Liver (tissue), 8 donors: ENCODE measurements at regions not wholly inside any gene's neighbourhood (a gene's known extent, or its start where the extent isn't known, plus 50 kb on each side); places are given as distances from the start of the nearest gene placed in this dataset.

Source experiments
- DNase-seq: peaks from one replicate; pipeline ENCODE4 v3.0.0-alpha.2; 2017; ENCODE audit warnings: low spot score
- H3K27ac ChIP-seq, 2 donors: one replicate each; pipeline ENCODE4 v1.7.0; 2013; ENCODE audit warnings: inconsistent platforms in 2 of 2, low read length in 2 of 2, control low read depth in 1 of 2, low read depth in 1 of 2, mild to moderate bottlenecking in 1 of 2
- H3K27me3 ChIP-seq, 4 donors: one replicate each; pipeline versions ENCODE4 v1.6.1 to v1.7.0; 2013; ENCODE audit warnings: low read length in 3 of 4, inconsistent platforms in 1 of 4, mild to moderate bottlenecking in 1 of 4, moderate library complexity in 1 of 4; ENCODE audit not compliant: control insufficient read depth in 4 of 4, insufficient read depth in 4 of 4
- H3K36me3 ChIP-seq, 4 donors: one replicate each; pipeline versions ENCODE4 v1.6.1 to v1.7.0; 2013; ENCODE audit warnings: low read length in 3 of 4, mild to moderate bottlenecking in 3 of 4, low read depth in 1 of 4, moderate library complexity in 1 of 4; ENCODE audit not compliant: control insufficient read depth in 4 of 4, insufficient read depth in 3 of 4
- H3K4me1 ChIP-seq, 4 donors: one replicate each; pipeline versions ENCODE4 v1.6.1 to v1.7.0; 2013; ENCODE audit warnings: low read length in 3 of 4, mild to moderate bottlenecking in 3 of 4, moderate library complexity in 1 of 4; ENCODE audit not compliant: control insufficient read depth in 4 of 4, insufficient read depth in 4 of 4
- H3K4me3 ChIP-seq, 3 donors: one replicate each; pipeline versions ENCODE4 v1.6.1 to v1.7.0; 2013; ENCODE audit warnings: low read length in 3 of 3, control low read depth in 1 of 3, low read depth in 1 of 3, mild to moderate bottlenecking in 1 of 3
- H3K9ac ChIP-seq, 2 donors: one replicate each; pipeline ENCODE4 v1.7.0; 2013; ENCODE audit warnings: low read length in 2 of 2, mild to moderate bottlenecking in 2 of 2, moderate library complexity in 2 of 2, control low read depth in 1 of 2, low read depth in 1 of 2
- H3K9me3 ChIP-seq, 4 donors: one replicate each; pipeline versions ENCODE4 v1.6.1 to v1.7.0; 2013; ENCODE audit warnings: low read length in 3 of 4; ENCODE audit not compliant: control insufficient read depth in 4 of 4
- EGR1 ChIP-seq, 2 donors: IDR thresholded peaks; 2 replicates each; pipeline ENCODE4 v1.6.1; 2016 to 2018; ENCODE audit warnings: antibody characterized with exemption in 2 of 2, low read depth in 2 of 2
- FOXA1 ChIP-seq: IDR thresholded peaks from 2 replicates; pipeline ENCODE4 v1.6.1; 2016; ENCODE audit warnings: antibody characterized with exemption
- FOXA2 ChIP-seq: IDR thresholded peaks from 2 replicates; pipeline ENCODE4 v1.6.1; 2016; ENCODE audit warnings: antibody characterized with exemption
- GABPA ChIP-seq, 2 donors: IDR thresholded peaks in 1 of 2; conservative IDR thresholded peaks in 1 of 2; 2 replicates each; pipeline ENCODE4 v1.6.1; 2016; ENCODE audit warnings: antibody characterized with exemption in 2 of 2, mild to moderate bottlenecking in 1 of 2, moderate library complexity in 1 of 2
- HNF4A ChIP-seq, 2 donors: conservative IDR thresholded peaks; 2 replicates each; pipeline ENCODE4 v1.6.1; 2016; ENCODE audit warnings: antibody characterized with exemption in 2 of 2, mild to moderate bottlenecking in 2 of 2
- HNF4G ChIP-seq: IDR thresholded peaks from 2 replicates; pipeline ENCODE4 v1.6.1; 2016; ENCODE audit warnings: antibody characterized with exemption
- JUND ChIP-seq, 2 donors: IDR thresholded peaks; 2 replicates each; pipeline ENCODE4 v1.6.1; 2016; ENCODE audit warnings: antibody characterized with exemption in 2 of 2
- NR2F2 ChIP-seq: IDR thresholded peaks from 2 replicates; pipeline ENCODE4 v1.6.1; 2016; ENCODE audit warnings: antibody characterized with exemption
- RAD21 ChIP-seq, 2 donors: IDR thresholded peaks; 2 replicates each; pipeline ENCODE4 v1.6.1; 2016; ENCODE audit warnings: antibody characterized with exemption in 2 of 2, mild to moderate bottlenecking in 2 of 2
- RXRA ChIP-seq, 2 donors: IDR thresholded peaks; 2 replicates each; pipeline ENCODE4 v1.6.1; 2017 to 2018; ENCODE audit warnings: antibody characterized with exemption in 2 of 2, mild to moderate bottlenecking in 1 of 2
- SP1 ChIP-seq: IDR thresholded peaks from 2 replicates; pipeline ENCODE4 v1.6.1; 2018; ENCODE audit warnings: antibody characterized with exemption, mild to moderate bottlenecking
- TAF1 ChIP-seq: conservative IDR thresholded peaks from 2 replicates; pipeline ENCODE4 v1.6.1; 2016; ENCODE audit warnings: antibody characterized with exemption, mild to moderate bottlenecking
- YY1 ChIP-seq: IDR thresholded peaks from 2 replicates; pipeline ENCODE4 v1.6.1; 2016; ENCODE audit warnings: antibody characterized with exemption, mild to moderate bottlenecking
- WGBS: extraction: QIAGEN DNeasy Blood & Tissue Kit; methylation state at CpG from one replicate; pipeline ENCODE4 v1.1.7; 2013; 5-methylcytosine and 5-hydroxymethylcytosine counted together
- TF ChIP-seq, protein P1 (sequence below): IDR thresholded peaks from 2 replicates; pipeline ENCODE4 v1.6.1; 2016; ENCODE audit warnings: antibody characterized with exemption
- TF ChIP-seq, protein P2 (sequence below): IDR thresholded peaks from 2 replicates; pipeline ENCODE4 v1.6.1; 2016; ENCODE audit warnings: antibody characterized with exemption
- TF ChIP-seq, protein P3 (sequence below): fragments of 150-350 bp; IDR thresholded peaks from 2 replicates; pipeline ENCODE4 v1.5.1; 2017; ENCODE audit warnings: improper control_type of control experiment, low read depth, low read length; ENCODE audit not compliant: missing input control
- TF ChIP-seq, protein P4 (sequence below): IDR thresholded peaks from 2 replicates; pipeline ENCODE4 v1.6.1; 2016; ENCODE audit warnings: antibody characterized with exemption
- TF ChIP-seq, protein P5 (sequence below): IDR thresholded peaks from 2 replicates; pipeline ENCODE4 v1.6.1; 2016; ENCODE audit warnings: antibody characterized with exemption, mild to moderate bottlenecking
- donor health status: healthy.
- donor health status: healthy.
- donor health status: healthy.
- donor health status: healthy.
- donor health status: healthy.

DNA sequence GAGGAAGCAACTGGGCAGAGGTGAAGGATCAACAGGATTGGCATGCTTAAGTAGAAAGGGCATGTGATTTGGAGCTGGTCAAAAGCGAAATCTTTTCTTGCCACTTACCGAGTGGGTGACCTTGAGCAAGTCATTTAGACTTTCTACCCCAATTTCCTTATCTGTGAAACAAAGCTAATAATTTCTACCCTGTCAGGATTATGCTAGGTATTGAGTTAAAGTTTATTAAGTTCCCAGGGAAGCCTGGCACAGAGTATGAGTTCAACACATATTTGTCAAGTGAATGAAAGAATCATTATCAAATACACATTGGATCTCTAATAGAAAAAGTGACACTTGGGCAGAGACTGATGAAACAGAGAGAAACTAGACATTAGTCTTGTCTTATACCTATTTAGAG, 66.4 kb upstream of the FRMD4B start:
- no peak overlapping the region for H3K9ac ChIP-seq
- TF ChIP-seq FOXA2 = no peak
- no peak for TF ChIP-seq NR2F2
- TF ChIP-seq, protein P1, sequence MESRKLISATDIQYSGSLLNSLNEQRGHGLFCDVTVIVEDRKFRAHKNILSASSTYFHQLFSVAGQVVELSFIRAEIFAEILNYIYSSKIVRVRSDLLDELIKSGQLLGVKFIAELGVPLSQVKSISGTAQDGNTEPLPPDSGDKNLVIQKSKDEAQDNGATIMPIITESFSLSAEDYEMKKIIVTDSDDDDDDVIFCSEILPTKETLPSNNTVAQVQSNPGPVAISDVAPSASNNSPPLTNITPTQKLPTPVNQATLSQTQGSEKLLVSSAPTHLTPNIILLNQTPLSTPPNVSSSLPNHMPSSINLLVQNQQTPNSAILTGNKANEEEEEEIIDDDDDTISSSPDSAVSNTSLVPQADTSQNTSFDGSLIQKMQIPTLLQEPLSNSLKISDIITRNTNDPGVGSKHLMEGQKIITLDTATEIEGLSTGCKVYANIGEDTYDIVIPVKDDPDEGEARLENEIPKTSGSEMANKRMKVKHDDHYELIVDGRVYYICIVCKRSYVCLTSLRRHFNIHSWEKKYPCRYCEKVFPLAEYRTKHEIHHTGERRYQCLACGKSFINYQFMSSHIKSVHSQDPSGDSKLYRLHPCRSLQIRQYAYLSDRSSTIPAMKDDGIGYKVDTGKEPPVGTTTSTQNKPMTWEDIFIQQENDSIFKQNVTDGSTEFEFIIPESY = no peak
- TF ChIP-seq GABPA (IDR thresholded peaks at IDR 0.05 in 1 of 2, conservative IDR thresholded peaks at IDR 0.05 in 1 of 2) = no peak
- TF ChIP-seq, protein P2, sequence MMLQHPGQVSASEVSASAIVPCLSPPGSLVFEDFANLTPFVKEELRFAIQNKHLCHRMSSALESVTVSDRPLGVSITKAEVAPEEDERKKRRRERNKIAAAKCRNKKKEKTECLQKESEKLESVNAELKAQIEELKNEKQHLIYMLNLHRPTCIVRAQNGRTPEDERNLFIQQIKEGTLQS = no peak
- no peak for TF ChIP-seq YY1
- TF ChIP-seq, protein P3, sequence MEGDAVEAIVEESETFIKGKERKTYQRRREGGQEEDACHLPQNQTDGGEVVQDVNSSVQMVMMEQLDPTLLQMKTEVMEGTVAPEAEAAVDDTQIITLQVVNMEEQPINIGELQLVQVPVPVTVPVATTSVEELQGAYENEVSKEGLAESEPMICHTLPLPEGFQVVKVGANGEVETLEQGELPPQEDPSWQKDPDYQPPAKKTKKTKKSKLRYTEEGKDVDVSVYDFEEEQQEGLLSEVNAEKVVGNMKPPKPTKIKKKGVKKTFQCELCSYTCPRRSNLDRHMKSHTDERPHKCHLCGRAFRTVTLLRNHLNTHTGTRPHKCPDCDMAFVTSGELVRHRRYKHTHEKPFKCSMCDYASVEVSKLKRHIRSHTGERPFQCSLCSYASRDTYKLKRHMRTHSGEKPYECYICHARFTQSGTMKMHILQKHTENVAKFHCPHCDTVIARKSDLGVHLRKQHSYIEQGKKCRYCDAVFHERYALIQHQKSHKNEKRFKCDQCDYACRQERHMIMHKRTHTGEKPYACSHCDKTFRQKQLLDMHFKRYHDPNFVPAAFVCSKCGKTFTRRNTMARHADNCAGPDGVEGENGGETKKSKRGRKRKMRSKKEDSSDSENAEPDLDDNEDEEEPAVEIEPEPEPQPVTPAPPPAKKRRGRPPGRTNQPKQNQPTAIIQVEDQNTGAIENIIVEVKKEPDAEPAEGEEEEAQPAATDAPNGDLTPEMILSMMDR = no peak
- TF ChIP-seq, protein P4, sequence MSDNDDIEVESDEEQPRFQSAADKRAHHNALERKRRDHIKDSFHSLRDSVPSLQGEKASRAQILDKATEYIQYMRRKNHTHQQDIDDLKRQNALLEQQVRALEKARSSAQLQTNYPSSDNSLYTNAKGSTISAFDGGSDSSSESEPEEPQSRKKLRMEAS = no peak
- TF ChIP-seq TAF1 = no peak
- 70% methylated on average over 2 of the region's 2 CpGs for WGBS

DNA sequence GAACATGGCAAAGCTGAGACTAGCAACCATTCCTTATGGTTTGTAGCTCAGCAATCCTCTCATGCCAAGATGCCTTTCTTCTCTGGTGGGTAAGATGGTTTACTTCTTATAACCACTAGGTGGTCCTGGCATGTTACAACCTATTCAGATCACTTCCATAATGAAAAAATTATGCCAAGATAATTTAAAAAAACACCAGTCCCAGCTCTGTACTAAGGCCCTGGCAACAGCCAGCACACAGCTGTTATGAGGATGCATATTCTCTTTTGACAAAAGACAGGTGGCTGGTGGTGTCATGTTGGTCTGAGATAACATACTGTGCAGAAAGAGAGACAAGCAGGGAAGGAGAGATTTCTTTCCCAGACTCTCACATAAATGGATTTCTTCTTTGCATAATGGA, 65.7 kb upstream of the FRMD4B start:
- DNase-seq = no peak
- no peaks in the 10 kb centered on the region for H3K4me1 ChIP-seq
- H3K9ac ChIP-seq = no peak overlapping the region
- TF ChIP-seq, protein P5, sequence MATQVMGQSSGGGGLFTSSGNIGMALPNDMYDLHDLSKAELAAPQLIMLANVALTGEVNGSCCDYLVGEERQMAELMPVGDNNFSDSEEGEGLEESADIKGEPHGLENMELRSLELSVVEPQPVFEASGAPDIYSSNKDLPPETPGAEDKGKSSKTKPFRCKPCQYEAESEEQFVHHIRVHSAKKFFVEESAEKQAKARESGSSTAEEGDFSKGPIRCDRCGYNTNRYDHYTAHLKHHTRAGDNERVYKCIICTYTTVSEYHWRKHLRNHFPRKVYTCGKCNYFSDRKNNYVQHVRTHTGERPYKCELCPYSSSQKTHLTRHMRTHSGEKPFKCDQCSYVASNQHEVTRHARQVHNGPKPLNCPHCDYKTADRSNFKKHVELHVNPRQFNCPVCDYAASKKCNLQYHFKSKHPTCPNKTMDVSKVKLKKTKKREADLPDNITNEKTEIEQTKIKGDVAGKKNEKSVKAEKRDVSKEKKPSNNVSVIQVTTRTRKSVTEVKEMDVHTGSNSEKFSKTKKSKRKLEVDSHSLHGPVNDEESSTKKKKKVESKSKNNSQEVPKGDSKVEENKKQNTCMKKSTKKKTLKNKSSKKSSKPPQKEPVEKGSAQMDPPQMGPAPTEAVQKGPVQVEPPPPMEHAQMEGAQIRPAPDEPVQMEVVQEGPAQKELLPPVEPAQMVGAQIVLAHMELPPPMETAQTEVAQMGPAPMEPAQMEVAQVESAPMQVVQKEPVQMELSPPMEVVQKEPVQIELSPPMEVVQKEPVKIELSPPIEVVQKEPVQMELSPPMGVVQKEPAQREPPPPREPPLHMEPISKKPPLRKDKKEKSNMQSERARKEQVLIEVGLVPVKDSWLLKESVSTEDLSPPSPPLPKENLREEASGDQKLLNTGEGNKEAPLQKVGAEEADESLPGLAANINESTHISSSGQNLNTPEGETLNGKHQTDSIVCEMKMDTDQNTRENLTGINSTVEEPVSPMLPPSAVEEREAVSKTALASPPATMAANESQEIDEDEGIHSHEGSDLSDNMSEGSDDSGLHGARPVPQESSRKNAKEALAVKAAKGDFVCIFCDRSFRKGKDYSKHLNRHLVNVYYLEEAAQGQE = no peak
- TF ChIP-seq JUND (IDR thresholded peaks at IDR 0.05) (no peak), GABPA (IDR thresholded peaks at IDR 0.05 in 1 of 2, conservative IDR thresholded peaks at IDR 0.05 in 1 of 2) (no peak), RAD21 (IDR thresholded peaks at IDR 0.05) (no peak), NR2F2 (no peak), RXRA (IDR thresholded peaks at IDR 0.05) (no peak), FOXA1 (no peak), FOXA2 (no peak), TAF1 (no peak), SP1 (no peak), YY1 (no peak), HNF4G (no peak), EGR1 (IDR thresholded peaks at IDR 0.05; ENCODE audit: low read depth in 2 of 2) (no peak), HNF4A (conservative IDR thresholded peaks at IDR 0.05) (no peak)
- TF ChIP-seq, protein P3 = no peak
- TF ChIP-seq, protein P4 = no peak
- TF ChIP-seq, protein P1 = no peak
- TF ChIP-seq, protein P2 = no peak
- no peak overlapping the region for H3K27ac ChIP-seq
- H3K4me3 ChIP-seq = no peak overlapping the region
- H3K9me3 ChIP-seq = peaks cover 0 to 2% (median 0%) of the 10 kb centered on the region in 4 donors
- no peaks in the 10 kb centered on the region for H3K36me3 ChIP-seq
- H3K27me3 ChIP-seq = no peaks in the 10 kb centered on the region

More for the DNA sequence above, 66.4 kb upstream of the FRMD4B start:
- Histone ChIP-seq H3K9me3 (peaks cover 0 to 2% (median 0%) of the 10 kb centered on the region in 4 donors), H3K4me3 (no peak overlapping the region), H3K27me3 (no peaks in the 10 kb centered on the region), H3K27ac (no peak overlapping the region), H3K36me3 (no peaks in the 10 kb centered on the region), H3K4me1 (no peaks in the 10 kb centered on the region)
- DNase-seq = no peak
